Cardiac muscle cell (in vitro differentiated cells and primary cell): ENCODE measurements at regions not wholly inside any gene's neighbourhood (a gene's known extent, or its start where the extent isn't known, plus 50 kb on each side); places are given as distances from the start of the nearest gene placed in this dataset.

ENCODE experiments used
- DNase-seq, 2 donors: peaks; one replicate each; pipeline versions ENCODE4 v3.0.0 to v3.0.0-alpha.2; 2010 to 2017; ENCODE audit warnings: low read depth in 1 of 2, low spot score in 1 of 2
- H3K27ac ChIP-seq: fragments of 200-600 bp; sonication (generic); 2 replicates; pipeline ENCODE4 v1.5.1; 2016
- H3K27me3 ChIP-seq: fragments of 200-600 bp; sonication (generic); 2 replicates; pipeline ENCODE4 v1.6.0; 2016; ENCODE audit warnings: control low read depth
- H3K36me3 ChIP-seq: fragments of 200-600 bp; sonication (generic); 2 replicates; pipeline ENCODE4 v1.5.1; 2016; ENCODE audit warnings: control low read depth
- H3K4me1 ChIP-seq: fragments of 200-600 bp; sonication (generic); 2 replicates; pipeline ENCODE4 v1.8.1; 2017; ENCODE audit warnings: low read depth, mild to moderate bottlenecking, mixed run types
- H3K4me3 ChIP-seq: fragments of 200-600 bp; sonication (generic); 2 replicates; pipeline ENCODE4 v1.5.1; 2016; ENCODE audit warnings: mild to moderate bottlenecking
- H3K9me3 ChIP-seq: fragments of 200-600 bp; sonication (generic); 2 replicates; pipeline ENCODE4 v1.5.1; 2017; ENCODE audit warnings: low read depth, mild to moderate bottlenecking, control low read depth
- TF ChIP-seq, protein P1 (sequence below): IDR thresholded peaks from 2 replicates; pipeline ENCODE4 v1.5.1; 2012; ENCODE audit warnings: low read depth, mild to moderate bottlenecking, low read length

DNA sequence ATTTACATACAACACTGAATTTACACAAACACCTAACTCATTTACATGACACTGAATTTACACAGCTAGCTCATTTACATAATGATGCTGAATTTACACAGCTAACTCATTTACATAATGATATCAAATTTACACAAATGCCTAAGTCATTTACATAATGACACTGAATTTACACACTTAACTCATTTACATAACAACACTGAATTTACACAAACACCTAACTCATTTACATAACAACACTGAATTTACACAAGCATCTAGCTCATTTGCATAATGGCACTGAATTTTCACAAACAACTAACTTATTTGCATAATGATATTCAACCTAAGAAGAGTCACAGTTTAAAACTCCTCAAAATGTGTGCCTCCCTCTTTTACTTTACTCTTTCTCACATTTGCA lies 511.7 kb downstream of the GALR1 start:
- Histone ChIP-seq H3K4me3 (no peak overlapping the region), H3K27me3 (no peaks in the 10 kb centered on the region), H3K4me1 (peaks cover 22% of the 10 kb centered on the region), H3K36me3 (no peaks in the 10 kb centered on the region), H3K9me3 (no peaks in the 10 kb centered on the region), H3K27ac (no peak overlapping the region)
- TF ChIP-seq, protein P1, sequence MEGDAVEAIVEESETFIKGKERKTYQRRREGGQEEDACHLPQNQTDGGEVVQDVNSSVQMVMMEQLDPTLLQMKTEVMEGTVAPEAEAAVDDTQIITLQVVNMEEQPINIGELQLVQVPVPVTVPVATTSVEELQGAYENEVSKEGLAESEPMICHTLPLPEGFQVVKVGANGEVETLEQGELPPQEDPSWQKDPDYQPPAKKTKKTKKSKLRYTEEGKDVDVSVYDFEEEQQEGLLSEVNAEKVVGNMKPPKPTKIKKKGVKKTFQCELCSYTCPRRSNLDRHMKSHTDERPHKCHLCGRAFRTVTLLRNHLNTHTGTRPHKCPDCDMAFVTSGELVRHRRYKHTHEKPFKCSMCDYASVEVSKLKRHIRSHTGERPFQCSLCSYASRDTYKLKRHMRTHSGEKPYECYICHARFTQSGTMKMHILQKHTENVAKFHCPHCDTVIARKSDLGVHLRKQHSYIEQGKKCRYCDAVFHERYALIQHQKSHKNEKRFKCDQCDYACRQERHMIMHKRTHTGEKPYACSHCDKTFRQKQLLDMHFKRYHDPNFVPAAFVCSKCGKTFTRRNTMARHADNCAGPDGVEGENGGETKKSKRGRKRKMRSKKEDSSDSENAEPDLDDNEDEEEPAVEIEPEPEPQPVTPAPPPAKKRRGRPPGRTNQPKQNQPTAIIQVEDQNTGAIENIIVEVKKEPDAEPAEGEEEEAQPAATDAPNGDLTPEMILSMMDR = no peak
- DNase-seq = no peak

GRCh38 chr18:77762014-77762413 lies 512.4 kb downstream of the GALR1 start:
- Histone ChIP-seq H3K36me3 (no peaks in the 10 kb centered on the region), H3K27me3 (no peaks in the 10 kb centered on the region), H3K4me3 (no peak overlapping the region), H3K4me1 (peaks cover 22% of the 10 kb centered on the region), H3K27ac (no peak overlapping the region), H3K9me3 (no peaks in the 10 kb centered on the region)
- TF ChIP-seq, protein P1 = no peak
- no peak for DNase-seq

DNA sequence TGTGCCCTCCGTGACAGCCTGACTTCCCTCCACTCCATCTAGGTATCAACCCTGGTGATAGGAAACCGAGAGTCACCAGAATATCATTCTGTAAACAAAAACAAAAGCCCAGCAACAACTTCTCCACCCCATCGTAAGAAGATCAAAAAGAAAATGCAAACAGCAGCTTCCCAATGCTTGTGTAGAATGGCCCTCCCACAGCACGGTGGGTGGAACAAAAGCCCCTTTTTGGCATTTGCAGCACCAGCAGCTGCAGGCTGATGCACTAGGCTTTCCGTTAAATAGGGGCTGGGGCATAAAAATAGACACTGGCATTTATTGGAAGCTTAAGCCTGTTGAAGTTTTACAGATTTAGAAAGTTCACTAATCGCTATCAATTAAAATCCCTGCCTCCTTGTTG lies 513.0 kb downstream of the GALR1 start:
- no peak overlapping the region for H3K4me3 ChIP-seq
- no peaks in the 10 kb centered on the region for H3K36me3 ChIP-seq
- H3K27ac ChIP-seq = no peak overlapping the region
- no peaks in the 10 kb centered on the region for H3K9me3 ChIP-seq
- TF ChIP-seq, protein P1 = no peak
- no peaks in the 10 kb centered on the region for H3K27me3 ChIP-seq
- peaks cover 22% of the 10 kb centered on the region for H3K4me1 ChIP-seq
- DNase-seq = peak in 1 of 2 donors; percentile 12

DNA sequence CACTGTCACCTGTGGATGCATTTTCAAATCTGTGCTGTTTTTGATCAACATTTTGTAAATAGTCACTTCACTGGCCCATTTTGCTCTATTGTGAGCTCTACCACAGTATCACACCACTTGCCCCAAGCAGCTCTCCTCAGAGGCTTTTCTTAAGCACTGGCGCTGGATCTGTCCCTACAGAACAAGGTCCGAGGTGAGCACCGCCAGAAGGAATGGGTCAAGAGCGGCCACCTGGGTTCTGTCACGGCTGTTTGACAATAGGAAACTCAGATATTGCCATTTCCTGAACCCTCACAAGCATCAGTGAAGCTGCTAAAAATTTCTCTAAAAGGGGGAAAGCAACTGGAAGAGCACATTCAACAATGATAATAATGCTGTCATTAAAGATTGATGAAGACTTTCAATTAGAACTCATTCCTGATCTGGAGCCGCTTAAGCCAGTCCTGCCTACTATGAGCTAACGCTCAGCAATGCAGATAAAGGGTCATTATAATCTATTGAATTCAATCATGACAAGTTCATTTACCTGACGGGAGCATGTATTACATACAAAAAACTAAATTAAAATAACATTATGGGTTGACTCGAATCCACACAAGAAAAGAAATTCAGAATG lies 514.0 kb downstream of the GALR1 start:
- peak in 1 of 2 donors; percentile 57 for DNase-seq
- H3K4me1 ChIP-seq = peaks cover 22% of the 10 kb centered on the region
- H3K27me3 ChIP-seq = no peaks in the 10 kb centered on the region
- TF ChIP-seq, protein P1 = no peak
- H3K9me3 ChIP-seq = no peaks in the 10 kb centered on the region
- no peak overlapping the region for H3K27ac ChIP-seq
- H3K36me3 ChIP-seq = no peaks in the 10 kb centered on the region
- no peak overlapping the region for H3K4me3 ChIP-seq

DNA sequence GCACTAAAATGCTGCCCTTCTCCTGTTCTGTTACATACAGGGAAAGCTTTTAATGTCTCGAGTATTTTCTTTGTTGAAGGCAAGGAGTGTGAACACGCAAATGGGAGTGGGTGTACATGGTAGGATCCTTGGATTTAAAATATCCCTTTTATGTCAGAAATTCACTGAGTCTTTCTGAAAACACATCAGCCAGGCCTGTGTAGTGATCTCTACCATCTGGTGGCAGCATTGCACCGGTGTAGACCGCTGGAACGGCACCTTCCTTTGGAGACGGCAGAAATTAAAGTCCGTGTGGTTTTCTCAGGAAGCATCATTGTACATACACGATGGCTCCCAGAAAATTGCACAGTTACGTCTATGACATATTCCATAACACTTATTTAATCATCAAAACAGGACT lies 515.8 kb downstream of the GALR1 start:
- no peak overlapping the region for H3K27ac ChIP-seq
- H3K27me3 ChIP-seq = no peaks in the 10 kb centered on the region
- H3K9me3 ChIP-seq = no peaks in the 10 kb centered on the region
- peak; percentile 1 to 63 for DNase-seq
- TF ChIP-seq, protein P1 = no peak
- no peak overlapping the region for H3K4me3 ChIP-seq
- H3K36me3 ChIP-seq = no peaks in the 10 kb centered on the region
- H3K4me1 ChIP-seq = peaks cover 22% of the 10 kb centered on the region
